ENCODE measurements at regions not wholly inside any gene's neighbourhood (a gene's known extent, or its start where the extent isn't known, plus 50 kb on each side); places are given as distances from the start of the nearest gene placed in this dataset.

DNA sequence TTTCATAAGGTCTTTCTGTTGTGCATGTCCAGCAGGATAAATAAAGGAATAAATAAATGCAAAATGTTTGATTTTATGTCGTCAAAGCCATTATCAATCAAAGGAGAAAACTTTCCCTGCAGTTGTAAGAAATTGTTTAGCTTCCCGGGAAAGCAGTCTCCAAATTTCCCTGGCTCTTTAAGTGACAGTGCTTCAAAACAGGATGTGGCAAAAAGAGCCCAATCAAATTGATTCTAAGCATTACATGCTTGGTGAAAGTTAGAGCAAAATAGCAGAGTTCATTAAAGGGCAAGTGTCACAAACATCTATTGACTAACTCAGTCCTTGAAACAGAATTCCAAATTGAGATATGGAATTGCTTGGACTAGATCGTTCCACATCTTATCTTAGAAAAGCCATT lies 704.1 kb downstream of the PRELID2 start:
- Histone ChIP-seq H3K36me3 (ENCODE audit: control insufficient read depth, insufficient read depth, low read length) (no peaks in the 10 kb centered on the region), H2AFZ (no peak overlapping the region), H3K79me2 (no peaks in the 10 kb centered on the region), H3K27ac (no peak overlapping the region), H3K4me1 (no peaks in the 10 kb centered on the region), H3K4me3 (ENCODE audit: low read depth, low read length) (no peak overlapping the region), H3K9me3 (ENCODE audit: control insufficient read depth, low read length) (no peaks in the 10 kb centered on the region), H3K27me3 (ENCODE audit: control insufficient read depth, insufficient read depth, low read length) (no peaks in the 10 kb centered on the region), H3K9ac (no peak overlapping the region), H3K4me2 (ENCODE audit: low read length) (no peak overlapping the region)
- TF ChIP-seq CTCF (IDR thresholded peaks at IDR 0.05): no peak

DNA sequence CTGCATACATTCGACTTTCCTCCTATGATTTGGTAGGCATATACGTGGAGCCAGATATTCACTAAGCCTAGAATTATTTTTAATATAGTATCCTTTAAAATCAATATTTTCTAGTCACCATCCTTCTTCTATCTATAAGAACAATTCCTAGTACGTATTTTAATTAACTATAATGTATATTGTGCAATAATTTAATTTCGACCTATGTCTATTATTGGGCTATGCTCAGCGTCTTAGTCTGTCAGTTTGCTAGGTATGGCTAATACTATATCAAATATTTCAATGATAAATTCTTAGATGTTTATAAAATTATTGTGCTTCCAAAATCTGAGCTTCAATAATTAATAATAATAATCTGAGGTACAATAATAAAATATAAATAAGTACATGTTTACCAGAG lies 705.3 kb downstream of the PRELID2 start:
- Histone ChIP-seq H3K9ac (no peak overlapping the region), H2AFZ (no peak overlapping the region)

DNA sequence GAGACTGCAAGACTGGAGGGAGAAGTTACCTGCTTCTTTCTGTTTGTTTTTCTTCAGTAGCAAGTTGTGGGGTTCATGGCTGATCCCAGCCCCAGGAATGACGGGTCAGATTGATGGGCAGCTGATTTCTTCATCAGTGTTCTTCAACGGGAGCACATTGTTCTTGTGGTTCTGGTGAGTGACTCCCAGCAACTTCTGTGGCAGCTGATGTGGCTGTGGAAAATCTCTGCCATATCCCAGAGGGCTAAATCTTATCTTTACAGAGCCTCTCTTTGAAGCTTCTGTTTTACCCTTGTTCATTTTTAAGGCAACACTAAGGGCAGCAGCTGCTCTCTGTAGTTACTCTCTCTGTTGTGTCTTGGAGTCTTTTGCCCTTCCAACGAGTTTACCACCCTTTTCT lies 710.3 kb downstream of the PRELID2 start:
- H3K9ac ChIP-seq: no peak overlapping the region
- no peaks in the 10 kb centered on the region for H3K4me1 ChIP-seq
- no peaks in the 10 kb centered on the region for H3K9me3 ChIP-seq (ENCODE audit: control insufficient read depth, low read length)
- no peak for TF ChIP-seq CTCF (IDR thresholded peaks at IDR 0.05)
- no peak overlapping the region for H3K4me2 ChIP-seq (ENCODE audit: low read length)
- no peaks in the 10 kb centered on the region for H3K27me3 ChIP-seq (ENCODE audit: control insufficient read depth, insufficient read depth, low read length)
- H2AFZ ChIP-seq: no peak overlapping the region
- H3K79me2 ChIP-seq: no peaks in the 10 kb centered on the region
- H3K27ac ChIP-seq: no peak overlapping the region
- H3K4me3 ChIP-seq (ENCODE audit: low read depth, low read length): no peak overlapping the region
- H3K36me3 ChIP-seq (ENCODE audit: control insufficient read depth, insufficient read depth, low read length): no peaks in the 10 kb centered on the region

More for the DNA sequence above, 705.3 kb downstream of the PRELID2 start:
- no peaks in the 10 kb centered on the region for H3K4me1 ChIP-seq
- no peak overlapping the region for H3K4me3 ChIP-seq (ENCODE audit: low read depth, low read length)
- no peaks in the 10 kb centered on the region for H3K79me2 ChIP-seq
- H3K36me3 ChIP-seq (ENCODE audit: control insufficient read depth, insufficient read depth, low read length): no peaks in the 10 kb centered on the region
- no peaks in the 10 kb centered on the region for H3K9me3 ChIP-seq (ENCODE audit: control insufficient read depth, low read length)
- TF ChIP-seq CTCF (IDR thresholded peaks at IDR 0.05): no peak
- H3K27ac ChIP-seq: no peak overlapping the region
- no peak overlapping the region for H3K4me2 ChIP-seq (ENCODE audit: low read length)
- H3K27me3 ChIP-seq (ENCODE audit: control insufficient read depth, insufficient read depth, low read length): no peaks in the 10 kb centered on the region

GRCh38 chr5:145118611-145119010 lies 716.5 kb downstream of the PRELID2 start:
- no peak for TF ChIP-seq CTCF (IDR thresholded peaks at IDR 0.05)

DNA sequence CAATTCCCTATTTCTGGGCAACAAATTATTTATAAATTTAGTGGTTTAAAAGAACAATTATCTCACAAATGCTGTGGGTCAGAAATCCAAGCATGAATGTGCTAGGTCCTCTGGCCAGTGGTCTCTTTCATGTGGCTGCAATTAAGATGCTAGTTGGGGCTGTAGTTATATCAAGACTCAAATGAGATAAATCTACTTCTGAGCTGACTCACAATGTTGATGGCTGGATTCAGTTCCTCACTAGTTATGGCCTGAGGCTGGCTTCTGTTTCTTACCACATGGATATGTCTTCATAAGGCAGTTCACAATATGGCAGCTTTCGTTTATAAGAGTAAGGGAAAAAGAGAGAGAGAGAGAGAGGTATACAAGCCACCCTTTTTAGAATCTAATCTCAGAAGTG lies 717.0 kb downstream of the PRELID2 start:
- no peaks in the 10 kb centered on the region for H3K36me3 ChIP-seq (ENCODE audit: control insufficient read depth, insufficient read depth, low read length)
- H3K9ac ChIP-seq: no peak overlapping the region
- H3K4me1 ChIP-seq: no peaks in the 10 kb centered on the region
- no peaks in the 10 kb centered on the region for H3K9me3 ChIP-seq (ENCODE audit: control insufficient read depth, low read length)
- no peak overlapping the region for H3K27ac ChIP-seq
- H2AFZ ChIP-seq: no peak overlapping the region
- no peaks in the 10 kb centered on the region for H3K79me2 ChIP-seq
- no peak for TF ChIP-seq CTCF (IDR thresholded peaks at IDR 0.05)
- no peaks in the 10 kb centered on the region for H3K27me3 ChIP-seq (ENCODE audit: control insufficient read depth, insufficient read depth, low read length)
- H3K4me2 ChIP-seq (ENCODE audit: low read length): no peak overlapping the region
- H3K4me3 ChIP-seq (ENCODE audit: low read depth, low read length): no peak overlapping the region

More at GRCh38 chr5:145118611-145119010, 716.5 kb downstream of the PRELID2 start:
- Histone ChIP-seq H3K4me1 (no peaks in the 10 kb centered on the region), H3K27ac (no peak overlapping the region), H3K9ac (no peak overlapping the region), H3K36me3 (ENCODE audit: control insufficient read depth, insufficient read depth, low read length) (no peaks in the 10 kb centered on the region), H3K4me3 (ENCODE audit: low read depth, low read length) (no peak overlapping the region), H3K27me3 (ENCODE audit: control insufficient read depth, insufficient read depth, low read length) (no peaks in the 10 kb centered on the region), H3K9me3 (ENCODE audit: control insufficient read depth, low read length) (no peaks in the 10 kb centered on the region), H3K4me2 (ENCODE audit: low read length) (no peak overlapping the region), H3K79me2 (no peaks in the 10 kb centered on the region), H2AFZ (no peak overlapping the region)

Data from parathyroid adenoma (tissue), 2 donors.